SU-DHL-6 (cell line): ENCODE measurements at regions not wholly inside any gene's neighbourhood (a gene's known extent, or its start where the extent isn't known, plus 50 kb on each side); places are given as distances from the start of the nearest gene placed in this dataset.

Experiments used
- H2AFZ ChIP-seq: fragments of 200-600 bp; sonication (generic); 2 replicates; pipeline ENCODE4 v1.6.1; 2014; ENCODE audit warnings: low read depth, mild to moderate bottlenecking, moderate library complexity, mixed read lengths, antibody characterized with exemption, low read length; ENCODE audit not compliant: severe bottlenecking
- H3F3A ChIP-seq: fragments of 200-600 bp; shearing (Covaris generic); 2 replicates; pipeline ENCODE4 v1.6.0; 2016; ENCODE audit warnings: antibody characterized with exemption, mild to moderate bottlenecking; ENCODE audit not compliant: insufficient read depth
- H3K27ac ChIP-seq: fragments of 200-600 bp; sonication (generic); 2 replicates; pipeline ENCODE4 v1.5.1; 2016; ENCODE audit warnings: low read depth, mild to moderate bottlenecking, low read length, moderate library complexity, mixed read lengths
- H3K27me3 ChIP-seq: fragments of 200-600 bp; sonication (generic), shearing (Covaris generic); 2 replicates; pipeline ENCODE4 v1.6.0; 2014; ENCODE audit warnings: mild to moderate bottlenecking, low read length
- H3K36me3 ChIP-seq: fragments of 200-600 bp; sonication (generic); 2 replicates; pipeline ENCODE4 v1.6.1; 2014; ENCODE audit warnings: mild to moderate bottlenecking, low read length, mixed read lengths
- H3K4me2 ChIP-seq: fragments of 300-600, 200-600 bp; shearing (Covaris generic), sonication (generic); 2 replicates; pipeline ENCODE4 v1.6.0; 2014; ENCODE audit warnings: low read length, low read depth, mild to moderate bottlenecking; ENCODE audit not compliant: poor library complexity, severe bottlenecking
- H3K4me3 ChIP-seq: fragments of 200-600 bp; sonication (generic); 2 replicates; pipeline ENCODE4 v1.5.1; 2014; ENCODE audit warnings: antibody characterized with exemption, low read length, mild to moderate bottlenecking, mixed read lengths; ENCODE audit not compliant: insufficient read depth, poor library complexity, severe bottlenecking
- H3K79me2 ChIP-seq: fragments of 200-600 bp; sonication (generic); 2 replicates; pipeline ENCODE4 v1.6.1; 2014; ENCODE audit warnings: mild to moderate bottlenecking, low read length, moderate library complexity; ENCODE audit not compliant: insufficient read depth
- H3K9ac ChIP-seq: fragments of 200-600 bp; sonication (generic); 2 replicates; pipeline ENCODE4 v1.7.0; 2014; ENCODE audit warnings: mild to moderate bottlenecking, low read length
- H3K9me2 ChIP-seq: fragments of 200-600 bp; sonication (generic); replicated peaks from 2 replicates; pipeline ENCODE4 v1.6.1; 2014; ENCODE audit warnings: low read length; ENCODE audit not compliant: insufficient read depth
- H3K9me3 ChIP-seq: fragments of 200-600 bp; sonication (generic); 2 replicates; pipeline ENCODE4 v1.6.1; 2014; ENCODE audit warnings: low read length, mixed read lengths; ENCODE audit not compliant: insufficient read depth
- H4K20me1 ChIP-seq: fragments of 200-600 bp; sonication (generic); 2 replicates; pipeline ENCODE4 v1.6.1; 2014; ENCODE audit warnings: low read depth, mild to moderate bottlenecking, antibody characterized with exemption, low read length, moderate library complexity, mixed read lengths
- CTCF ChIP-seq: fragments of 200-600 bp; sonication (generic); IDR thresholded peaks from one replicate; pipeline ENCODE4 v1.5.1; 2017; ENCODE audit warnings: antibody characterized with exemption, mild to moderate bottlenecking, low read length, moderate library complexity; ENCODE audit not compliant: insufficient read depth, poor library complexity, severe bottlenecking
- EZH2phosphoT487 ChIP-seq: fragments of 200-600 bp; sonication (generic), shearing (Covaris generic); conservative IDR thresholded peaks from 2 replicates; pipeline ENCODE4 v1.6.1; 2018; ENCODE audit warnings: mild to moderate bottlenecking, antibody characterized with exemption, low read length, moderate library complexity, mixed read lengths

- no peak overlapping the region for H2AFZ ChIP-seq
- no peaks in the 10 kb centered on the region for H3F3A ChIP-seq
- H3K36me3 ChIP-seq, result no peaks in the 10 kb centered on the region
- H3K9ac ChIP-seq, result no peak overlapping the region
- no peak overlapping the region for H3K4me2 ChIP-seq
- no peak overlapping the region for H3K27ac ChIP-seq
- H3K9me3 ChIP-seq, result no peaks in the 10 kb centered on the region
- H3K4me3 ChIP-seq, result no peak overlapping the region
- H3K79me2 ChIP-seq, result no peaks in the 10 kb centered on the region
- H4K20me1 ChIP-seq, result no peaks in the 10 kb centered on the region
- no peaks in the 10 kb centered on the region for H3K27me3 ChIP-seq
- no peak for TF ChIP-seq EZH2phosphoT487
- TF ChIP-seq CTCF, result no peak
- H3K9me2 ChIP-seq, result no peaks in the 10 kb centered on the region
Observed at GRCh38 chr6:119800526-119800925, 451.0 kb upstream of the MAN1A1 start.

- no peaks in the 10 kb centered on the region for H3F3A ChIP-seq
- no peaks in the 10 kb centered on the region for H3K36me3 ChIP-seq
- H3K79me2 ChIP-seq, result no peaks in the 10 kb centered on the region
- TF ChIP-seq EZH2phosphoT487, result no peak
- TF ChIP-seq CTCF, result no peak
- H3K4me3 ChIP-seq, result no peak overlapping the region
- no peak overlapping the region for H3K9ac ChIP-seq
- H2AFZ ChIP-seq, result no peak overlapping the region
- H3K27ac ChIP-seq, result no peak overlapping the region
- no peak overlapping the region for H3K4me2 ChIP-seq
- no peaks in the 10 kb centered on the region for H3K27me3 ChIP-seq
- H4K20me1 ChIP-seq, result no peaks in the 10 kb centered on the region
- no peaks in the 10 kb centered on the region for H3K9me3 ChIP-seq
- H3K9me2 ChIP-seq, result no peaks in the 10 kb centered on the region
Observed at GRCh38 chr6:119799596-119800509, 450.3 kb upstream of the MAN1A1 start.

- no peak overlapping the region for H3K27ac ChIP-seq
- no peaks in the 10 kb centered on the region for H3K27me3 ChIP-seq
Observed at GRCh38 chr6:119791736-119792135, 442.2 kb upstream of the MAN1A1 start.

More at GRCh38 chr6:119791736-119792135, 442.2 kb upstream of the MAN1A1 start:
- Histone ChIP-seq H3K36me3 (no peaks in the 10 kb centered on the region), H3K9me2 (no peaks in the 10 kb centered on the region), H3K4me2 (no peak overlapping the region), H3K9ac (no peak overlapping the region), H3F3A (no peaks in the 10 kb centered on the region), H3K9me3 (no peaks in the 10 kb centered on the region), H3K4me3 (no peak overlapping the region), H3K79me2 (no peaks in the 10 kb centered on the region), H4K20me1 (no peaks in the 10 kb centered on the region), H2AFZ (no peak overlapping the region)
- TF ChIP-seq EZH2phosphoT487, result no peak
- no peak for TF ChIP-seq CTCF
